HG03571 (cell line): ENCODE measurements at regions not wholly inside any gene's neighbourhood (a gene's known extent, or its start where the extent isn't known, plus 50 kb on each side); places are given as distances from the start of the nearest gene placed in this dataset.

Experiments
- ATAC-seq: cut with Tn5 transposase; IDR thresholded peaks from one replicate; pipeline ENCODE4 v1.9.1; 2021; ENCODE audit not compliant: unreplicated experiment

GRCh38 chr18:46265196-46266156 is 161.3 kb downstream of the HAUS1 start:
- ATAC-seq = no peak

GRCh38 chr18:46266473-46266872 is 162.3 kb downstream of the HAUS1 start:
- no peak for ATAC-seq

- ATAC-seq = no peak
Measured at GRCh38 chr18:46268671-46269070, 164.5 kb downstream of the HAUS1 start.

GRCh38 chr18:46269275-46269674 is 165.1 kb downstream of the HAUS1 start:
- no peak for ATAC-seq

GRCh38 chr18:46271488-46271887 is 167.3 kb downstream of the HAUS1 start:
- no peak for ATAC-seq

GRCh38 chr18:46273861-46274260 is 169.7 kb downstream of the HAUS1 start:
- ATAC-seq = no peak

- ATAC-seq = no peak
Measured at GRCh38 chr18:46274266-46274665, 170.1 kb downstream of the HAUS1 start.

- ATAC-seq = no peak
Measured at GRCh38 chr18:46275370-46275769, 171.2 kb downstream of the HAUS1 start.

GRCh38 chr18:46276748-46277147 is 172.6 kb downstream of the HAUS1 start:
- ATAC-seq = no peak

- no peak for ATAC-seq
Measured at GRCh38 chr18:46278481-46279465, 174.6 kb downstream of the HAUS1 start.

- ATAC-seq = no peak
Measured at GRCh38 chr18:46279673-46280072, 175.5 kb downstream of the HAUS1 start.

GRCh38 chr18:46281185-46282176 is 177.3 kb downstream of the HAUS1 start:
- no peak for ATAC-seq

GRCh38 chr18:46282177-46282570 is 178.0 kb downstream of the HAUS1 start:
- ATAC-seq = no peak

GRCh38 chr18:46282646-46283045 is 178.5 kb downstream of the HAUS1 start:
- no peak for ATAC-seq

GRCh38 chr18:46283268-46283667 is 179.1 kb downstream of the HAUS1 start:
- no peak for ATAC-seq

GRCh38 chr18:46283895-46284295 is 179.7 kb downstream of the HAUS1 start:
- ATAC-seq = no peak

GRCh38 chr18:46289463-46289862 is 185.3 kb downstream of the HAUS1 start:
- no peak for ATAC-seq

- ATAC-seq = no peak
Measured at GRCh38 chr18:46289931-46290330, 185.7 kb downstream of the HAUS1 start.

- no peak for ATAC-seq
Measured at GRCh38 chr18:46290440-46291020, 186.3 kb downstream of the HAUS1 start.

- no peak for ATAC-seq
Measured at GRCh38 chr18:46291149-46291548, 187.0 kb downstream of the HAUS1 start.
